Non-pigmented ciliary epithelial cell (primary cell): ENCODE measurements at regions not wholly inside any gene's neighbourhood (a gene's known extent, or its start where the extent isn't known, plus 50 kb on each side); places are given as distances from the start of the nearest gene placed in this dataset.
"Not testable (repeated sequence)": the region's sequence is repeated elsewhere in the genome, so short reads cannot be mapped to it uniquely, and the experiment has no call there.

ENCODE experiments used
- DNase-seq: peaks from one replicate; pipeline ENCODE4 v3.0.0-alpha.2; 2010; ENCODE audit warnings: low read depth

DNA sequence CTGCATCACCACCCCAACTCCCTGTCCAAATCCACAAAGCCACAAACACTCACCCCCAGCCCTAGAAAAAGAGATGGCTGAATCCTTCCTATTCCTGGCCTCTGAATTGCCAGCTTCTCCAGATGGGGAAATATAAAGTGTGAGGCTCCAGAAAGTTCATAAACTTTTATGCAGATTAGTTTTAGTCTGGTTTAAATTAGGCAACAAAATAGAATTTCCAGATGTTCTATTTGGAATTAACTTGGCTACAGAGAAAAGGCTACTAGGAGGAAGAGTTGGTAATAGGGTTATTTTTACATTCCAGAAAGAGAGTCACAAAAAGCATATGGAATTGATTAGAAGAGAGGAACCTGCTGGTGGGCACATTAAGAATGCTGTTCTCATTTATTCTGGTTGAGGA lies 56.0 kb downstream of the EN1 start:
- no peak for DNase-seq

DNA sequence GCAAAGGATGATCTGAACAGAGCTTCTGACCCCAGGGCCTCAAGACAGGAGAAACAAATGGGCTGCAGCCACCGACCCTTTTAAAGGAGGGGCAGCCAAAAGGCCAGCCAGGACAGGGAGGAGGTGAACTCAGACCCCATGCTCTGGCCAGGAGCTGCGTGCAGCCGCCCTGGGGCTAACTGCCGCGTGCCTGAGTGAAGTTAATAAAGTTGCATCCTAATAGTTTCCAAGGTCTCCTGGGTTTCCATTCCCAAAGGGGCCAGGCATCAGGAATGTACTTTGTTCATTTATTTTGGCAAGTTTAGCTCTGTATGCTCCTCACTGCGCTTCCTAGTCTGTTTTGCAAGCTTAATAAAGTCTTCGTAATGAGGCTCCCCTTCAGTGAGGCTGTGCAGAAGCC lies 60.7 kb downstream of the EN1 start:
- DNase-seq, result no peak

DNA sequence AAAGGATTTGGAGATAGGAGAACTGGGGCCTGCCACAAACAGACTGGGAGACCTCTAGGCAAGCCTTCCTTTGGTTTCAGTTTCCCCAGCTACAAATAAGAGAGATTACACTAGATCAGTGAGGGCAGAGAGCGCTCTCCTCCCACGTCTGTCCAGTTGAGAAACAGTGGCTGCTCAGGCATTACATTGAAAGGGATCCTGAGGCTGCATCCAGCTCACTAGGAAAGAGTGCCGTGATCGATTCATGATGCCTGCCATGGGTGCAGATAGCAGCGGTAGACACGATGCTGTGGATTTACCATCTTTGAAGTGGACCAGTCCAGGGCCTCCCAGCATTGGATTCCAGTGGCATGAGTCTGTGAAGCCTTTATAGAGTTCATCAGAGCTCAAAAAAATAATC lies 62.6 kb downstream of the EN1 start:
- DNase-seq, result no peak

DNA sequence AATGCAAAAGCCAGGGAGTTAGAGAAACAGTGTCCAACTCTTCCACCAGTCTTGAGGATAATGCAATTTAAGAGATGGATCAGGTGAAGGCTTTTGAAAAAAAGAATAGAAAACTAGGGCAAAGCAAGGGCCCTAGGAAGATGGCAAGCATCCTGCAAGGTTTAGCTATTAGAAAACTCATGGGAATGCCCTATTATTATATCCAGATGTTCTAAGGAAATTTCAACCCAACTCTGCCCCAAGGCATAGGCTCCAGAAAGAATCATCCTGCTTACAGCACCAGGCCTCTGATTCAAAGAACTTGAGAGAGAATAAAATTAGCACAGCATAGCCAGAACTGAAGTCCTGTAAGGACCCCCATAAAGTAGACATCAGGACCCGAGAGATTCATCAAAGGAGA lies 68.1 kb downstream of the EN1 start:
- DNase-seq, result no peak

DNA sequence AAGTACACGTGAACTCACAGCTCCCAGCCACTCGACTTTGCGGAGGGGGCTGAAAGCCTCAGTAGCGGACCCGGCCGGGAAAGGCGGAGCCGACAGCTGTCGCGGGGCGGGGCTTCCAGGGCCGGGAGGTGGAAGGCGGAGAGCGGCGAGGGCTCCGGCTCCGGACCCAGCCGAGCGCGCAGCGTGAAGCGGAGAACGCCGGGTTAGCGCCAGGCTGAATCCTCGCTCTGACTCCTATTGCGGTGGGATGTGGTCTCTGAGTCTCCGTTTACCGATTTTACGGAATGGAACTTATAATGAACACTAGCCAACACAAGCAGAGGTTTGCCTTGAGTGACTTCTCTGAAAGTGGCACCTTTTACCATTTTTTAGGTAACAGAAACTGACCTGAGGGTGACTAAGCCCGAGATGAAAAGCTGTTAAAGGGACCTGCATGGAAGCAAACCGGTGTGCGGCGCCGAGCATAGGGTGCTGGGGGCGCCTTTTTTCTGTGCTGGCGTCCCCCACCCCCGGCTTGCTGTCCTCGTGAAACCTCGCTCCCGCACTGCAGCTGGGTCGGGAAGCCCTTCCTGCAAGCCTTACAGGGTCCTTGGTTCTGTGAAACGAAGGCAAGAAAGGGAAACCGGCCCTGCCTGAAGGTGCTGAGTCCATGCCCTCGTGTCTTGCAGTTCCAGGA lies 72.9 kb downstream of the EN1 start:
- peak; percentile 3 for DNase-seq

DNA sequence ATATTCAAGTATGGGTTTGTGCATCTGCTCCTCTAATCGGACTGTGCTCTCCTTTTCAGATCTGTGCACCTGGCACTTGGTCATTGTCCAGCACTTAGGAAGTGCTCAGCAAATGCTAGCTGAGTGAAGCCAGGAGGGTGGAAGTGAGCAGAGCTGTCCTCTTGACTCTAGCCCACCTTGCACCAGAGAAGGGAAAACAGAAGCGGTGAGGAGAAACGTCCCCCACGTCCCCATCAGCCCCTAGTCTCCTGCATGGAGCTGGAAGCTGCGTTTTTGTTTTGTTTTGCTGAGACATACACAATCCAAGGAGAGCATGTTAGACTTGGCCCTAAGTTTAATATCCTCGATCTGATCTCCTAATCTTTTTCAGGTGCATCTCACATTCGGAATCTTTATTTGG lies 73.6 kb downstream of the EN1 start:
- DNase-seq, result no peak

DNA sequence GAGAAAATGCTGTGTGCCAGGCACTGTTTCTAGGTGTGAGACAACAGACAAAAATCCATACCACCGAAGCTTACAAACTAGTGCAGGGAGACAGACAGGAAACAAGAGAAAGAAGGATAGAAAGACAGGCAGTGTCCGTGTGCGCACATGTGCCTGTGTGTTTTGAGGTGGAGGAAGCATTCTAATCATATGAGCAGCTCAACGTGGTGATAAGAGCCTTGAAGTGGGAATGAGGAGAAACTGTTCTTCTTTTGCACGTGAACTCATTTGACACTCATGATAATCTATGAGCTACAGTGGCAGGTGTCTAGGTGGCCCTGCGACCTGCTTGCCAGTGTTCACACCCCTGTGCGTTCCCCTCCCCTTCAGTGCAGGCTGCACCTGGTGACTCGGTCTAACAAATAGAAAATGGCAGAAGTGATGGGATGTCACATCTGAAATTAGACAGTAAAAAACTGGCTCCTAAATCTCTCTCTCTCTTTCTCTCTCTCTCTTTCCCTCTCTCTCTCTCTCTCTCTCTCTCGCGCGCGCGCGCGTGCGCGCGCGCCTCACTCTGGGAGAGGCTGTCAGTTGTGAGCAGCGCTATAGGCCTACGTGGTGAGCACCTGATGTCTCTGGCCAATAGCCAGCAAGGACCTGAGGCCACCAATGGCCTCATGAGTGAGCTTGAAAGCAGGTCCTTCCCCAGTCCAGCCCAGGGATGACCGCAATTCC lies 74.8 kb downstream of the EN1 start:
- no peak for DNase-seq

DNA sequence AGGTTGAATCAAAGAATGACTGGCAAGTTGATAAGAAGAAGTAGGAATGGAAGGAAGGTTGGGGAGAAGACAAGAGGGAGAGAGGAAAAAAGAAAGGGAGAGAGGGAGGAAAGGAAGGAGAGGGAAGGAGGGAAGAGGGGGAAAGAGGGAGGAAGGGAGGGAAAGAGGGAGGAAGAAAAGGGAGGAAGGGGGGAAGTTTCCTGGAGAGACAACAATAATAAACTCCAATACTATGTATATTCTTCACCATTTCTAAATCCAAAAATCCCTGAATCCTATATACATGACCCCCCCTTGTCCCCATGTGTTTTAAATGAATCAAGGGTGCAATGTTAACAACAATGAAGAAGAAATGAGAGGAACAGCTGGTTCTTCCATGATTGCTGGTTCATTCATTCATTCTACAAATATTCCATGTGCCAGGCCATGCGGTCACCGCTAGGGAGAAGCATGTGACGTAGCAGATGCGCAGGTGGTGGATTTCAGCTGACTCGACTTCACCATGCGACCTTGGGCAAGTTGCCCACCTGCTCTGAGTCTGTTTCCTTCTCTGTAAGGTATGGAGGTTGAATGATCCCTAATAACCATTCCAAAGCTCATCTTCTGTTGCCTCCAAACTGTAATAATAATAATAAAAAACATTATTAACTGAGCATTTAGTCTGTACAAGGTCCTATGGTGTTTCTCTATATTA lies 77.6 kb downstream of the EN1 start:
- no peak for DNase-seq

DNA sequence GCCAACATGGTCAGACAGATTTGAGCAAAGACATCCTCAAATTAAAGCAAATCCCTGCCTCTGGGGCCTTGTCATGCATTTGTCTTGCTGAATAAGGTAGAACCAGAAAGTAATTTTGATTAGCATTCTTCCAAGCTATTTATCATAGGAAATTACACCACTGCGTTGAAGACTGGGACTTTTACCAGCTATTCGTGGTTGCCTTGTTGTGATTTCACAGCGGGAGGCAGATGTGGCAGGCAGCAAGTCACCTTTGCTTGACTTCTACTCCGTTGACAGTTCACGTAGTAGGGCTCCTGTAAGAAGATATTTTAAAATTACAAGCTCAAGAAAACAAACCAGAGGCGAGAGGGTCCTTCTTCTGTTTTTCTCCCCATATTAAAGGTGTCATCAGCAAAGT lies 80.6 kb downstream of the EN1 start:
- no peak for DNase-seq

DNA sequence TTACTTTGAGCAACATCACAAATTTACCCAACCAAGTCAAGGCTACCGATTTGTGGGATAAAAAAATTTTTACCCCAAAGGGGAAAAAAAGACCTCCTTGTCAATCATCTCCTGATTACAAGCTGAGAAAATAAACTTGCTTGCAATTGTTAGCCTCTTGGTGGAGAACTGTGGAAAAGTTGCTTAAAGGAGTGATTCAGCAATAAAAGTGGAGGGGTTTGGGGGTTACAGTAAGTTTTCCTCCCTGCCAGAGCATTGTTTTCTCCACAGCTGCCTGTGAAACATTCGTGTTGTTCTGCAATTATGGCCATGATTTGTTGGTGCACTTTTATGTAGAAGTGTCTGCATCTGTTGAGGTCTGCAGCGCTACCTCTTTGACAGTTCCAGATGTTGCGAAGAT lies 82.6 kb downstream of the EN1 start:
- no peak for DNase-seq

DNA sequence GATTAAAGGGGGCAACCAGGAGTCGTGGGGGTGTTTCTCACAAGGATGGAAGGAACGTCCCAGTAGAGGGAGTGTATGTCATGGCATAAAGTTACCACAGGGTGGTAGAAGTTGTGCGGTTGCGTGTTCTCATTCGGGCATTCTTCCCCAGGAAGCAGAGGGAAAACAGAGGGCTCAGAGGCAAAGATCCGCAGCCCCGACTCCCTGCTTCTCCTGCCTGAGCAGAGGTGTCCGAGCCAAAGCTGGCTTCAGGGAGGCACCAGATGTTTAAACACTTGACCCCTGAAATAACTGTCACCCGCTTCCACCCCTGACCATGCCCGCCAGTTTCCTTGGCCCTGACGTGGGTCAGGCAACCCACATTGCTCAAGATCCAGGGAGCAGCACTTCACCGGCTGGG lies 83.7 kb downstream of the EN1 start:
- no peak for DNase-seq

DNA sequence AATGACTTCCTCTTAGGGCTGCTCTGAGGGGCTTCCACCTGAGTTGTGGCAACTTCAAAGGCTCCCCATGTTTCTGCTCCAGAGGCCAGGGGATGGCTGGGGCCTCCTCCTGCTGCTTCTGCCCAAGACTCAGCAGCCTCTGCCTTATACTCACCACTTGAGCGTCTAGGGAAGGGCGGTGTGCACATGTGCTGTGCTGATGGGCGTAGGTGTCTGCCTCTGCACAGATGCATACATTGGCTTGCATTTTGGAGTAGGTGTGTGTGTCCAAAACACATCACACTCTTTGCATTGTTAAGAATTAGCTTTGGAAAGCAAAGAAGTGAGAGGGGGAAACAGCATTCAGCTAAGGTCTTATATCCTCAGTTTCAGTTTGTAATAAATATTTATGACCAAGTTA lies 85.2 kb downstream of the EN1 start:
- no peak for DNase-seq

DNA sequence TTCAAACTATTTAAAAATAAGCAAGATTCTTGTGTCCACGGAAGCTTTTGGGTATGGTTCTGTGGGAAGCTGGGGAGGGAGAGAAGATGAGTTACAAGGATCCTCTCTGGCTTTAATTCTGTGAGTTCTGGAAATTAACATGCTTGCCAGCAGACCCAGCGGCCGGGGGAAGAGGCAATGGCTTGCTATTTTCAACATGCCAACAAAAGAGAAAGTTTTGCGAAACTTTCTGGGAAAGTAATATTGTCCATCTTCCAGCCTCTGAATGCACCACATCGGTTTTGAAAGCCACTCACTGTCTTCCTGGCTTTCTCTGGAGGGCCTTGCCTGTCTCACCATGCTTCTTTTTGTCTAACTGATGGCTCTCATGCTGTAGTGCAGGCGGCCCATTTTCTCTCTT lies 85.7 kb downstream of the EN1 start:
- no peak for DNase-seq

DNA sequence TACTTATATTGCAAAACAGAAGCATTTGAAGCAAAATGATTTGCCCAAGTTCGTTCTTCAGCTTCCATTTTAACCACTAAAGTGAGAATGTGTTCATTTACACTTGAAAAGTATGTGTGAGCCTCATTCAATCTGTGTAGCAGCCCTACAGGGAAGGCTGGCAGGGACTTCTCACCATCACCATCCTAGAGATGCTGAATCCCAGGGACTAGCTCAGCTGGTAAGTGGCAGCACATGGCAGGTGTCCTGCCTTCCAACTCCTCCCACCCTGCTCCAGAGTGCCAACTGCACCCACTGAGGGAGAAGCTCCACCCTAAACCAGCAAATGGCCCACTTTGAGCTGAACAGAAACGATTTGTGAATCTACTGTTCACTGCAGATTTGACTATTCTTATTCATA lies 91.5 kb downstream of the EN1 start:
- no peak for DNase-seq

DNA sequence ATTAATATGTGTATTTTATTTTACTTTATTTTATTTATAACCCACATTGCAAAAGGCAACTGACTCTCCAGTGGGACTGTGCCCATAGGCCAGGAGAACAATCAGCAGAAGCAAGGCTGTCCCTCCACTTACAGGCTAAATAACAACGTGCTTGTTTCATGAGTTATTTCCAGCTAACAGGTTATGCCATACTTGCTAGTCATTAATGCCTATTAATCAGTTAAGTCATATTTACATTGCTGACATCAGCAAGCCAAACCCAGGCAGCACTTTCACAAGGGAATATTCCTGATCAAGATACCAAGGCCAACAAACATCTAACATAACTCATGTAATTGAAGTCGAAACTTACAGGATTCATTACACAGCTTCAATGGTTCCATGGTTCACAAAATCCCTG lies 92.1 kb downstream of the EN1 start:
- DNase-seq, result no peak

DNA sequence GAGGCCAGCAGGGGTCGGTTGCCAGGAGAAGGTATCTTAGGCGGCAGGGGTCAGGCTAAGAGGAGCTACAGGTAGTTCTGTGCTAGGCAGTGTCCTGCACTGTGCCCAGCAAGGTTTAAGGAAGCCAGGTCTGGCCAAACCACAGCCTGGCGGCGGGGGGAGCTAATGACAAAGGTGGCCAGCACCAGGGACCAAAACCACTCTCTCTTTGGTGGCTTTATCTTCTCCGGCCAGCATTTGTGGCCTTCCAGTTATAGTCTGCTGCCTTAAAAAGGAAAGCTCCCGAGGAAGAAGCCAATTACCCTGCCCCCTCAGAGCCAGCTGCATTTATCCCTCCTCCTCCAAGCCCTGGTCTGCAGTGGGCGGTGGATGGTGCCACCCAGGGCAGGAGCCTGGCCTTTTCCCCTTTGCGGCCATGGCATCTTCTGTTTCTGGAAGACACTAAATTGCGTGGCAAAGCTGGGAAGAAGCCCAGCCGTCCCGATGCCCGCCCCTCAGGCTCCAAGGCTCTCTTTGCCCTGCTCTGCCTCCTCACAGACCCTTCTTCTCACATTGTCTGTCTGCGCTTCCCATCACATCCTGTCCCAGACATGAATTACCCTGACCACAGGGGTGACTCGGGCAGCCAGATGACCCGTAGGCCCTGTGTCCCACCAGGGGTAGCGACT lies 94.6 kb downstream of the EN1 start:
- DNase-seq, result no peak

DNA sequence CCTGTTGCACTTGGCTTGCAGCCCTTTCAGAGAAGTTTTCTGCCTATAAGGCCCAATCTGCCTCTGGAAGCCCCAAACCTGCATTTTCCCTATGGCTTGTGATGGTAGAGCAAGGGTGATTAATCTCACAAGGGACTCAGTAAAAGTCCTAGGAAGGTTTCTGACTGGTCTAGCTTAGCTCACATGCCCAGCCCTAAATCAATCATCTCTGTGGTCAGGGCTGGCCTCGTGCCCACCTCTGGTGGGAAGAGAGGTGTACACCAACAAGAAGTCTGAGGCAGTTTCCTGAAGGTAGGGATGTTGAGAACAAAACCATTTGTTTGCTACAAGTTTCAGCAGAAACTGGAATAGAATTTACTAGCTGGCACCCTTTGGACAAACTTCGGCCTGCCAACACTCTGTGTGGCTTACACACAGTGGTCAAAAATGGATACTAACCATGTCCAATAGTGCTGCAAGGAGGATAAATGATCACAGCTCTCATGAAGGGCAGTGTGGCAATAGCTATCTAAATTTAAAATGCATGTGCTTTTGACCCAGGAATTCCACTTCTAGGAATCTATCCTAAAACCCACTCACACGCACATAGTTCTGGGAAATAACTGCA lies 96.4 kb downstream of the EN1 start:
- no peak for DNase-seq

DNA sequence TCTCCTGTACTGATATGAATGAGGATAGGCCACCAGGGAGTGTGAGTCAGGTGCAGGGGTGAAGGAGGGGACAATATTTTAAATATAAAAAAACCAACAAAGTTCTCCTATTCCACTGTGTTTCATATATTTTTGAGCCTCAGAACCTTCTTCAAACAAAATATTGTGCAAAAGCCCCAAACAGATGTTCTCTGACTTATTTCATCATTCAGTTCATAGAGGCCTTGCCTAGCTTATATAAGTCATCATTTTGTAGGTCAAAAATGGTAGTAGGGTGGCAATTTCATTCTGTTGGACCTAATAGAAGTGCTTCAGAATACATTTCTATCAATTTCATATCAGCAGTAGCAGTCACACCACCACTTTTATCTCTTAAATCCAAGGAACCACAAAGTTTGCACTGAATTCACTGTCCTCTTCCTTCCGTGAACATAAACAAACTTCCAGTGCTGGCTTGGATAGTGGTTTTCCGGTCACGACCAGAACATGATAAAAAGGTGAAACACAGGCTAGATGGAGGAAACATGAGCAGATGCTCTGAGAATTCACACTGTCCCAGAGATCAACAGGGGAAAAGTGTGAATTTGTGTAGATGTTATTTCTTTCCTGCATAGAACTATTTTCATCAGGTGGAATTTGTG lies 99.1 kb downstream of the EN1 start:
- DNase-seq, result peak; percentile 2

DNA sequence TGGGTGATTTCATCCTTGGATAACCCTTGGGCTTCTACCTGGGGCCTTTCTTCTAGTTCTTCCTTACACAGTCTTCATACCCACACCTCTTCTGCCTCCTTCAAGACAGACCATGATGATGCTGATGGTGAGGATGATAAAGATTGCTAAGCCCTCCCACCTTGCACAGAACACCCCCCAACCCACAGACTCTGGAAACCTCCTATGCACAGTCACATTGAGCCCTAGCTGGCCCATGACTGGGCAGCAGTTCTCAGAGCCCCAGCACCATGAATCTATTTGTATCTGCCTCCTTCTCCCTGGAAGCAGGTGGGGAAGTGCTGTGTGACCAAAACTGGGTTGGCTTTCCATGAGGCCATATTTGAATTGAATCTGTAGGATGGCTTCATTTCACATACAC lies 99.8 kb downstream of the EN1 start:
- DNase-seq, result no peak

DNA sequence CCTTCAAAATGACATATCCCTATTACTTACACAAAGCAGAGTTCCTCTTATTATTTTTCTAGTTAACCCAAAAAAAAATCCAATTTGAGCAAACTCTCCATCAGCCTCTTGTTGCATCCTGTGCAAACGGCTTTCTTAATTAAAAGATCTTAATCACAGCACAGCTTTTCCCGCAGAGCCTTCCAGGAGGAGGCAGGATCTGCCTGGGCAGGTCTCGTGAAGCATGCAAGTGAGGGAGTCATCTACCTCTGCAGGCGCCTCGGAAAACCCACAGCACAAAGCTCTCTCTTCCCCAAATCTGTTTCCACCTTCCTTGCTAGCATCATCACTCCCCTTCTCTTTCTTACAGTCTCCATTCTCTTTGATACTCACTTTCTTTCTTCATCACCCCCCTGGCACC lies 100.4 kb downstream of the EN1 start:
- no peak for DNase-seq

DNA sequence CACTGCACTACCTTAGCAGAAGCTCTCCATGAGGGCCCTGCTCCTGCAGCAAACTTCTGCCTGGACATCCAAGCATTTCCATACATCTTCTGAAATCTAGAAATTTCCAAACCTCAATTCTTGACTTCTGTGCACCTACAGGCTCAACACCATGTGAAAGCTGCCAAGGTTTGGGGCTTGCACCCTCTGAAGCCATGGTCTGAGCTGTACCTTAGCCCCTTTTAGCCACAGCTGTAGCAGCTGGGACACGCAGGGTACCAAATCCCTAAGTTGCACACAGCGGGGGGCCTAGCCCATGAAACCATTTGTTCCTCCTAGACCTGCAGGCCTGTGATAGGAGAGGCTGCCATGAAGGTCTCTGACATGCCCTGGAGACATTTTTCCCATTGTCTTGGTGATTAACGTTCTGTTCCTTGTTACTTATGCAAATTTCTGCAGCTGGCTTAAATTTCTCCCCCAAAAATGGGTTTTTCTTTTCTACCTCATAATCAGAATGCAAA lies 102.7 kb downstream of the EN1 start:
- not testable (repeated sequence) for DNase-seq
